GM12874 (cell line): ENCODE measurements at regions not wholly inside any gene's neighbourhood (a gene's known extent, or its start where the extent isn't known, plus 50 kb on each side); places are given as distances from the start of the nearest gene placed in this dataset.

ENCODE experiments used
- CTCF ChIP-seq: IDR thresholded peaks from 2 replicates; pipeline ENCODE4 v1.5.1; 2011; ENCODE audit warnings: low read depth, mild to moderate bottlenecking, control low read depth, low read length, moderate library complexity; ENCODE audit not compliant: insufficient read depth

DNA sequence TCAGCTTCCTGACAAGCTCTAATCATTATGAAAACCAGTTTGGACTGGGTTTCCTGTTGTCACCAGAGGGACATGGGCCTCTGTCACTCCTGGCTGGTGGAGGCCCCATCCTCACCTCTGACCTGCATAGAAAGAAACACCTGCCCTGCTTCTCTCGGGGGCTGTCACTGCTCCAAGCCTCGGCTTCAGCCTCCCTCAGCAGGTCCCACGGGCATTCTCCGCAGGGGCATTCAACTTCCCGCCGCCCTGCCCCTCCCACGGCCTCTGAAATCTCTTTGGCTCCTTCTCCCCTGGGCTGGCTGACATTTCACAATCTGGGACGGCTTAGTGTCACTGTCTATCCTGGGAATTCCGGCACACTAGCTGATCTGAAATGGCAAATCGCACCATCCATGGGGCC is 257.9 kb downstream of the CTTN start:
- no peak for TF ChIP-seq CTCF

DNA sequence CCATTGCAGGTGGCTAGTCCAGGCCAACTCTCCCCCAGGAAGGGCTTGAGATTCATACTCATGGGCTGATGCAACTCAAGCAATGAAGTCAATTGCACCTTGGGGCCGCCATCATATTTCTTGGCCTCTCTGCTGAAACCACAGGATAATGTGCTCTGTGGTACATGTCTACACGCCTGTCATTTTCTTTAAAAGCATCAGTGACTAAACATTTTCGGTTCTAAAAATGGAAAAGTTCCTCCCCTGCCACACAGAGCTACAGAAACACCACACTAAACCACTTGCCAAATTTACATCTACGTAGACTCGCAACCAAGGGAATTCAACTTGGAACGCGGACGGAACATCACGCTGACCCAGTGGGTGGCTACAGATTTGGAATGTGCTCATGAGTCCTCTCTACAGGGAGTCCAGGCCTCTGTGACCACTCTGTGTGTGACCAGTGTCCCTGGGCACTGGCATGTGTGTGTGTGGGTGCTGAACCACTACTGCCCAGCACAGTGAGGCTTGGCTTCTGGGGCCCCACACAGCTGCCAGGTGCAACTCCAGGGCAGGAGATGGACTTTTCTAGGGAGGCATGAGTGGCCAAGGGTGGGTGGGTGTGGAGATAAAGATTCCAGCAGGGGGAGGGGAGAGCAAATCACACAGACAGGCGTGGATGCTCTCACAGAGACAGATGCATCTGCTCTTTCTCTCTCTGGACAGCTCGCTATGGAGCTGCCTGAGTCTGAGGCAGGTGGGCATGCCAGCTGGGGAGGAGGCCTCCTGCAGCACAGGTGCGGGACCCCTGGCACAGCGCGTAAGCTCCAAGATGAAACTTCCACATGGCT is 261.9 kb downstream of the CTTN start:
- no peak for TF ChIP-seq CTCF

DNA sequence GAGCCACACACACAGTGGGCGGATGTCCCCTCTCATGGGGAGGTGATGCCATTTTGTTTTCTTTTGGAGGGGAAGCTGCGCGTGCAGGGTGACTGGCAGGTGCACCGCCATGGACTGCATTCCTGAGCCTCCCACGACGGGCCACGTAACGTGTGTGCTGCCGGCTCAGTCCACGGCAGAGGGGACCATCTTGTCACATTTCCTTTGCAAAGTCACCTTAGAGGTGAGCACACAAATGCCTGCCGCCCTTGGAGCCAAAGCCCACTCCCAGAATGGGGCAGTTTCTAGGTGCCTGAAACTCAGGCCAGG is 262.5 kb downstream of the CTTN start:
- no peak for TF ChIP-seq CTCF

GRCh38 chr11:70661761-70662501 is 263.6 kb downstream of the CTTN start:
- no peak for TF ChIP-seq CTCF

- no peak for TF ChIP-seq CTCF
Measured at GRCh38 chr11:70662691-70663098, 264.4 kb downstream of the CTTN start.

DNA sequence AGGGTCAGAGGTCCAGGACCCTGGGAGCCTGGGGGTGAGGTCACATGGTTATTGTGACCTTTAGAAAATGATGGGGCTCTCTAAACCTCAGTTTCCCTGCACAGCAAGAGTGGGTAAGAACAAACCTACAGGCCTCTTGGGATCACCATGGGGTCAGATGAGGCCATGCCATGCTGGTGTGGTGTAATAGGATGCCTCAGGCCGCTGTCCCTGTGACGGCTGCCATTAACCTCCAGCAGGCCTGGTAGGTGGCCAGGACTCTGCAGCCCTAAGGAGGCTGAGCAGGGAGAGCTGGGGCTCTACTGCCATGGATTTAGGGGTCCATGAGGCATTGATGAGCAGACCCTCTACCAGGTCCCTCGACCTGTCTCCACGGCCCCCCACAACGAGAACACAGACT is 265.5 kb downstream of the CTTN start:
- no peak for TF ChIP-seq CTCF

DNA sequence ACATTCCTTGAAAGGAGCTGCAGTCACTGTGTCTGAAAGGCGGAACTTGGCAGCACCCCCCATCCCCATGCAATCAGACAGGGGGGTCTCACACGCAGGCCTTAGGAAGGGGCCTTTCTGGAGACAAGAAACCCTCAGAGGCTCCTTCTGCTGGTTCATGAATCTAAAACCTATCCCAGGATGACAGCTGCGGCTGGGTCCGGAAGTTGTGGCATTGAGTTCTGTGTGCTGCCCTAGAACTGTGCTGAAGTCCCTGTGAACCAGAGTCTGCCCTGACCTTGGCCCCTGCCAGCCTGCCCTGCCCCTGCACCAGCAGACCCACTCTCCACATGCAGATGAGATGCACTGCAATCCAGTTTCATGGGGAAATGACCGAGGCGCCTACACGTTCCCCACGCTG is 268.0 kb downstream of the CTTN start:
- TF ChIP-seq CTCF, result no peak
